Tibial nerve (tissue), 4 donors: ENCODE measurements at regions not wholly inside any gene's neighbourhood (a gene's known extent, or its start where the extent isn't known, plus 50 kb on each side); places are given as distances from the start of the nearest gene placed in this dataset.

Experiments used
- CTCF ChIP-seq, 5 experiments: fragments of 200-600 bp in 3 of 5; fragments of 450-650 bp in 2 of 5; sonication (generic) in 3 of 5; IDR thresholded peaks; one replicate each; pipeline ENCODE4 v1.5.1; 2016 to 2019; ENCODE audit warnings: antibody characterized with exemption in 5 of 5, mild to moderate bottlenecking in 3 of 5, moderate library complexity in 2 of 5
- EP300 ChIP-seq, 2 donors: sonication (generic); formaldehyde crosslinking; IDR thresholded peaks; one replicate each; pipeline ENCODE4 v1.6.1; 2017; ENCODE audit warnings: antibody characterized with exemption in 2 of 2, mild to moderate bottlenecking in 1 of 2
- POLR2A ChIP-seq, 2 donors: fragments of 450-650 bp; IDR thresholded peaks; one replicate each; pipeline ENCODE4 v1.6.1; 2017; ENCODE audit warnings: antibody characterized with exemption in 2 of 2, mild to moderate bottlenecking in 2 of 2, moderate library complexity in 2 of 2

DNA sequence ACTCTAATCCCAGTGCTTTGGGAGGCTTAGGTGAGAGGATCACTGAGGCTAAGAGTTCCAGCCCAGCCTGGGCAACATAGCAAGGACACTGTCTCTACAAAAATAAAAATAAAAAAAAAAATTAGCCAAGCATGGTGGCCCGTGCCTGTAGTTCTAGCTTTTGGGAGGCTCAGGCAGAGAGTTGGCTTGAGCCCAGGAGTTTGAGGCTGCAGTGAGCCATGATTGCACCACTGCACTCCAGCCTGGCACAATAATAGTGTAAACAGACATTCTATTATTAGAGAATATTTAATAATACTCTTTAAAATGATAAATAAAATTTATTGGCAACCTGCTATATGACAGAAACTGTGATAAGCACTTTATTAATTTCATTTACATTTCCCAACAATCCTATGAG is 908.9 kb downstream of the TUSC7 start:
- no peak for TF ChIP-seq CTCF (IDR thresholded peaks at IDR 0.05)
- no peak for TF ChIP-seq POLR2A (IDR thresholded peaks at IDR 0.05)
- no peak for TF ChIP-seq EP300 (IDR thresholded peaks at IDR 0.05)
